HG02970 (cell line): ENCODE measurements at regions not wholly inside any gene's neighbourhood (a gene's known extent, or its start where the extent isn't known, plus 50 kb on each side); places are given as distances from the start of the nearest gene placed in this dataset.

Experiments used
- ATAC-seq: cut with Tn5 transposase; IDR thresholded peaks from one replicate; pipeline ENCODE4 v1.9.1; 2021; ENCODE audit warnings: mild to moderate bottlenecking, moderate library complexity, moderate number of reproducible peaks; ENCODE audit not compliant: unreplicated experiment, low FRiP score

GRCh38 chr1:229815076-229815475 lies 189.0 kb downstream of the URB2 start:
- no peak for ATAC-seq

- ATAC-seq, result no peak
These were observed 189.9 kb downstream of the URB2 start for GRCh38 chr1:229815961-229816360.

GRCh38 chr1:229817936-229818335 lies 191.9 kb downstream of the URB2 start:
- no peak for ATAC-seq

- ATAC-seq, result no peak
These were observed 193.0 kb downstream of the URB2 start for GRCh38 chr1:229819091-229819490.

- ATAC-seq, result no peak
These were observed 196.0 kb downstream of the URB2 start for GRCh38 chr1:229822026-229822425.

- ATAC-seq, result no peak
These were observed 199.0 kb downstream of the URB2 start for GRCh38 chr1:229825042-229825441.

- no peak for ATAC-seq
These were observed 202.4 kb downstream of the URB2 start for GRCh38 chr1:229828461-229828860.

- ATAC-seq, result no peak
These were observed 206.6 kb downstream of the URB2 start for GRCh38 chr1:229832695-229833094.

- ATAC-seq, result no peak
These were observed 208.2 kb downstream of the URB2 start for GRCh38 chr1:229834230-229834629.

- no peak for ATAC-seq
These were observed 209.2 kb downstream of the URB2 start for GRCh38 chr1:229835226-229835625.

- no peak for ATAC-seq
These were observed 210.3 kb downstream of the URB2 start for GRCh38 chr1:229836324-229836723.

- ATAC-seq, result no peak
These were observed 212.2 kb downstream of the URB2 start for GRCh38 chr1:229838204-229838603.

GRCh38 chr1:229839800-229840199 lies 213.8 kb downstream of the URB2 start:
- ATAC-seq, result no peak

- ATAC-seq, result no peak
These were observed 215.2 kb downstream of the URB2 start for GRCh38 chr1:229841230-229841629.

- no peak for ATAC-seq
These were observed 216.5 kb downstream of the URB2 start for GRCh38 chr1:229842302-229843255.

GRCh38 chr1:229843627-229844238 lies 217.7 kb downstream of the URB2 start:
- no peak for ATAC-seq

- no peak for ATAC-seq
These were observed 218.6 kb downstream of the URB2 start for GRCh38 chr1:229844675-229845074.

GRCh38 chr1:229845410-229846138 lies 219.5 kb downstream of the URB2 start:
- no peak for ATAC-seq

- ATAC-seq, result no peak
These were observed 220.3 kb downstream of the URB2 start for GRCh38 chr1:229846351-229846750.

- no peak for ATAC-seq
These were observed 218.0 kb upstream of the GALNT2 start for GRCh38 chr1:229848752-229849677.
